COLO829 (cell line): ENCODE measurements at regions not wholly inside any gene's neighbourhood (a gene's known extent, or its start where the extent isn't known, plus 50 kb on each side); places are given as distances from the start of the nearest gene placed in this dataset.
"Not testable (repeated sequence)": the region's sequence is repeated elsewhere in the genome, so short reads cannot be mapped to it uniquely, and the experiment has no call there.

Experiments
- DNase-seq: peaks from one replicate; pipeline ENCODE4 v3.0.0; 2012; ENCODE audit warnings: low spot score

GRCh38 chr2:132272713-132273112 lies 111.0 kb upstream of the ANKRD30BL start:
- DNase-seq = no peak

GRCh38 chr2:132273585-132273984 lies 111.8 kb upstream of the ANKRD30BL start:
- DNase-seq = not testable (repeated sequence)

- DNase-seq = no peak
These were observed 112.2 kb upstream of the ANKRD30BL start for GRCh38 chr2:132274000-132274399.

- DNase-seq = no peak
These were observed 113.6 kb upstream of the ANKRD30BL start for GRCh38 chr2:132275396-132275795.

GRCh38 chr2:132276571-132276981 lies 114.8 kb upstream of the ANKRD30BL start:
- no peak for DNase-seq

- DNase-seq = no peak
These were observed 116.5 kb upstream of the ANKRD30BL start for GRCh38 chr2:132278267-132278666.

- DNase-seq = no peak
These were observed 117.6 kb upstream of the ANKRD30BL start for GRCh38 chr2:132279344-132279743.

GRCh38 chr2:132279930-132280615 lies 118.3 kb upstream of the ANKRD30BL start:
- DNase-seq = no peak

GRCh38 chr2:132280912-132281311 lies 119.2 kb upstream of the ANKRD30BL start:
- no peak for DNase-seq

- DNase-seq = not testable (repeated sequence)
These were observed 120.4 kb upstream of the ANKRD30BL start for GRCh38 chr2:132282104-132282503.

GRCh38 chr2:132282911-132283310 lies 121.2 kb upstream of the ANKRD30BL start:
- no peak for DNase-seq

GRCh38 chr2:132286289-132286911 lies 124.6 kb upstream of the ANKRD30BL start:
- DNase-seq = not testable (repeated sequence)

- DNase-seq = not testable (repeated sequence)
These were observed 126.2 kb upstream of the ANKRD30BL start for GRCh38 chr2:132287910-132288309.

- not testable (repeated sequence) for DNase-seq
These were observed 127.4 kb upstream of the ANKRD30BL start for GRCh38 chr2:132289138-132289537.

- not testable (repeated sequence) for DNase-seq
These were observed 126.8 kb upstream of the GPR39 start for GRCh38 chr2:132289812-132290211.

GRCh38 chr2:132300592-132301378 lies 115.8 kb upstream of the GPR39 start:
- not testable (repeated sequence) for DNase-seq

GRCh38 chr2:132304661-132305380 lies 111.8 kb upstream of the GPR39 start:
- DNase-seq = not testable (repeated sequence)

GRCh38 chr2:132307613-132308198 lies 108.9 kb upstream of the GPR39 start:
- not testable (repeated sequence) for DNase-seq

- not testable (repeated sequence) for DNase-seq
These were observed 107.4 kb upstream of the GPR39 start for GRCh38 chr2:132309203-132309602.

GRCh38 chr2:132315546-132315945 lies 101.1 kb upstream of the GPR39 start:
- DNase-seq = not testable (repeated sequence)

- not testable (repeated sequence) for DNase-seq
These were observed 99.5 kb upstream of the GPR39 start for GRCh38 chr2:132317026-132317680.
